Heart left ventricle (tissue), 16 donors: ENCODE measurements at regions not wholly inside any gene's neighbourhood (a gene's known extent, or its start where the extent isn't known, plus 50 kb on each side); places are given as distances from the start of the nearest gene placed in this dataset.

ENCODE experiments used
- ATAC-seq, 4 donors: fragments of 200-7000 bp; cut with Tn5 transposase; one replicate each; pipeline ENCODE4 v1.9.1; 2020 to 2022; ENCODE audit warnings: moderate library complexity in 4 of 4, mild to moderate bottlenecking in 3 of 4, moderate number of reproducible peaks in 1 of 4
- DNase-seq, 5 donors: peaks; one replicate each; pipeline ENCODE4 v3.0.0-alpha.2; 2020
- H3K27ac ChIP-seq, 12 donors: fragments of 200-600 bp; sonication (generic) in 4 of 12; one replicate each; pipeline versions ENCODE4 v1.5.0 to v1.8.0; 2016 to 2022; ENCODE audit warnings: mild to moderate bottlenecking in 2 of 12
- H3K27me3 ChIP-seq, 9 donors: fragments of 200-600 bp; sonication (generic) in 2 of 9; one replicate each; pipeline versions ENCODE4 v1.5.1 to v1.8.0; 2016 to 2022; ENCODE audit warnings: mild to moderate bottlenecking in 3 of 9
- H3K36me3 ChIP-seq, 9 donors: fragments of 200-600 bp; sonication (generic) in 2 of 9; one replicate each; pipeline versions ENCODE4 v1.5.0 to v1.8.0; 2018 to 2022; ENCODE audit warnings: mild to moderate bottlenecking in 2 of 9
- H3K4me1 ChIP-seq, 12 donors: fragments of 200-600 bp; sonication (generic) in 4 of 12; one replicate each; pipeline versions ENCODE4 v1.5.0 to v1.8.0; 2016 to 2022; ENCODE audit warnings: mild to moderate bottlenecking in 3 of 12
- H3K4me3 ChIP-seq, 12 donors: fragments of 200-600 bp; sonication (generic) in 4 of 12; one replicate each; pipeline versions ENCODE4 v1.5.0 to v1.8.0; 2017 to 2022; ENCODE audit warnings: mild to moderate bottlenecking in 9 of 12, moderate library complexity in 4 of 12
- H3K9me3 ChIP-seq, 12 donors: fragments of 200-600 bp; sonication (generic) in 4 of 12; one replicate each; pipeline versions ENCODE4 v1.5.0 to v1.8.0; 2016 to 2022; ENCODE audit warnings: mild to moderate bottlenecking in 1 of 12
- POLR2A ChIP-seq, 2 donors: fragments of 450-650 bp; IDR thresholded peaks; one replicate each; pipeline ENCODE4 v1.6.1; 2017; ENCODE audit warnings: antibody characterized with exemption in 2 of 2, mild to moderate bottlenecking in 2 of 2, moderate library complexity in 2 of 2
- WGBS, 4 donors: extraction: QIAGEN DNeasy Blood & Tissue Kit in 2 of 4; methylation state at CpG; one replicate each; pipeline versions ENCODE4 v1.1.5 to v1.1.7; 2013 to 2018; 5-methylcytosine and 5-hydroxymethylcytosine counted together
- intact Hi-C, 10 donors: fragments of 100-400 bp; cut with DNase I; formaldehyde crosslinking; loops; one replicate each; pipeline versions ENCODE4 v1.11.1 to v1.14.2; 2022
- TF ChIP-seq, protein P1 (sequence below), 12 donors: fragments of 200-600 bp; sonication (generic) in 4 of 12; IDR thresholded peaks; one replicate each; pipeline versions ENCODE4 v1.5.0 to v1.8.0; 2018 to 2022; ENCODE audit warnings: antibody characterized with exemption in 12 of 12, mild to moderate bottlenecking in 5 of 12
- donor health status: ischemic (EF 13 %, LVEDD 7.1; RV severe dilation, severe dysfunction).
- donor health status: healthy with polysubstance abuse.
- donor health status: DM: no; HTN: yes; CAD: no.
- donor health status: DM: no; HTN: no; CAD: no.
- donor health status: ischemic (EF 25% LVEDD 6.9; RV normal size, moderate dysfunction).
- donor health status: ischemic (EF 25% LVEDD 5.7; RV mildly dilated, moderate dysfunction).
- donor health status: healthy.
- donor health status: DM: yes; HTN: yes; CAD: no.
- donor health status: ischemic (EF 35%, LVEDD 5.7; RV mildly dilated, moderate dysfunction).
- donor health status: nonischemic (EF 11% LVEDD 7.7; RV severe dilation, severe dysfunction).
- donor health status: DM: yes; HTN: yes; CAD: no.
- donor health status: PGD.
- donor health status: ischemic (EF 29% LVEDD 5.4; RV normal size, mild dysfunction).
- donor health status: nonischemic (EF 23%, LVEDD 6.1; RV moderate dilation, normal function).

DNA sequence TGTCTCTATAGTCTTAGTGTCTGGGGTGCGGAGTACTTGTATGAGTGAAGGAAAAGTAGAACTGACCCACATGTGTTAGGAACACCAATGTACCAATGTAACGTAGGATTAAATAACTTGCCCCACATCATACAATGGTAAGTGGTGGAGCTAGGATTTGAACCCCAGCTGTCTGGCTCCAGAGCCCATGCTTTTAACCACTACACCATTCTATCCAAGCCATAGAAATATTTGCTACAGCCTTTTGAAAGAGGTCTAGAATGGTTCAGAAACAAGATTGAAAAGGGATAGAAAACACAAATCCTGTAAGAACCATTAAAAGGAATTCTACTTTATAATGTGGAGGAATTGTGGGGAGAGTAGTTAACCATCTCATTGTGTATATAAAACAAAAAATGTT, 169.9 kb upstream of the ATP6AP2 start:
- DNase-seq (no peak), ATAC-seq (no peak)
- no peak overlapping the region for H3K4me3 ChIP-seq
- H3K27ac ChIP-seq: no peak overlapping the region
- 92 to 98% (median 96%) methylated on average over 2 of the region's 2 CpGs for WGBS, 4 donors
- H3K36me3 ChIP-seq: no peaks in the 10 kb centered on the region
- no peak for TF ChIP-seq POLR2A (IDR thresholded peaks at IDR 0.05)
- TF ChIP-seq, protein P1, sequence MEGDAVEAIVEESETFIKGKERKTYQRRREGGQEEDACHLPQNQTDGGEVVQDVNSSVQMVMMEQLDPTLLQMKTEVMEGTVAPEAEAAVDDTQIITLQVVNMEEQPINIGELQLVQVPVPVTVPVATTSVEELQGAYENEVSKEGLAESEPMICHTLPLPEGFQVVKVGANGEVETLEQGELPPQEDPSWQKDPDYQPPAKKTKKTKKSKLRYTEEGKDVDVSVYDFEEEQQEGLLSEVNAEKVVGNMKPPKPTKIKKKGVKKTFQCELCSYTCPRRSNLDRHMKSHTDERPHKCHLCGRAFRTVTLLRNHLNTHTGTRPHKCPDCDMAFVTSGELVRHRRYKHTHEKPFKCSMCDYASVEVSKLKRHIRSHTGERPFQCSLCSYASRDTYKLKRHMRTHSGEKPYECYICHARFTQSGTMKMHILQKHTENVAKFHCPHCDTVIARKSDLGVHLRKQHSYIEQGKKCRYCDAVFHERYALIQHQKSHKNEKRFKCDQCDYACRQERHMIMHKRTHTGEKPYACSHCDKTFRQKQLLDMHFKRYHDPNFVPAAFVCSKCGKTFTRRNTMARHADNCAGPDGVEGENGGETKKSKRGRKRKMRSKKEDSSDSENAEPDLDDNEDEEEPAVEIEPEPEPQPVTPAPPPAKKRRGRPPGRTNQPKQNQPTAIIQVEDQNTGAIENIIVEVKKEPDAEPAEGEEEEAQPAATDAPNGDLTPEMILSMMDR (IDR thresholded peaks at IDR 0.05): no peak
- peaks cover 0 to 19% (median 0%) of the 10 kb centered on the region in 9 donors for H3K27me3 ChIP-seq
- H3K9me3 ChIP-seq: peaks cover 0 to 22% (median 0%) of the 10 kb centered on the region in 12 donors
- H3K4me1 ChIP-seq: no peaks in the 10 kb centered on the region
- intact Hi-C loops: no loop called here

DNA sequence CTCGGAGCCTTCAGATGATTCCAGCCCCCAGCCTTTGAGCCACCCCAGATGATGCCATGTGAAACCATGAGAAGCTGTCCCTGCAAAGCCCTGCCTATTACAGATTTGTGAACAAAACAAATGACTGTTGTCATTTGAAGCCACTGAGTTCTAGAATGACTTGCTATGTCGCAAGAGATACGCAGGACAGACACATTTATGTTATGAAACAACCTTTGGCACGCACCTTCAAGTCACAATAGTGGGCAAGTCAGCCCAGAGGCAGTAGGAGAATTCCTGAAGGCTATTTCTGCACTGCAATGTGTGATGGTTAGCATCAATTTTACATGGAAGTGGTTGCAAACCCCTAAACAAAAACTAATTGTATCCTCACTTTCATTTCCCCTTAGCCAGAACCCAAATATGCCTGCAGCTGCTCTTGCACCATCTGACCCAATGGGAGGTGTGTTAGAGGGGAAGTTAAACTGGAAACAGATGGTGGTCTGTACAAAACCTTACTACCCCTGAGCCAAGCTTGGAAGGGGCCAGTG, 174.4 kb upstream of the ATP6AP2 start:
- intact Hi-C loops: no loop called here

DNA sequence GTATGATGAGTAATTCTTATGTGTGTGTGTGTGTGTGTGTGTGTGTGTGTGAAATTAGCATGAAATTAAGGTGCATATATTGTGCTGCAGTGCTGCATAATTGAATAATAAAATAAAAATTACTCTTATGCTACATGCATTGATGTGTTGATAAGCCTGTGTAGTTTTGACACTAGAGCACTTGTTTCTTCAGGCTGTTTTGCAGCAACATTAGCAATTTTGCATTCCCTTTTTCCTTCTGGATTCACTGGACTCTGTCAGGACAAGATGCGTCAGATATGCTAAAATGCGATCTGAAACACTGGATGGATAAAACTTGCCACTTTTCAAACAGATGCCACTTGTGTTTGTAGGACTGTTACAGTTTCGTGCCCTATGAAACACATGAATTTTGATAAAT, 175.4 kb upstream of the ATP6AP2 start:
- peaks cover 0 to 16% (median 0%) of the 10 kb centered on the region in 12 donors for H3K9me3 ChIP-seq
- ATAC-seq (no peak), DNase-seq (no peak)
- no peaks in the 10 kb centered on the region for H3K4me1 ChIP-seq
- TF ChIP-seq POLR2A (IDR thresholded peaks at IDR 0.05): no peak
- TF ChIP-seq, protein P1 (IDR thresholded peaks at IDR 0.05): no peak
- H3K27ac ChIP-seq: no peak overlapping the region
- 83 to 98% (median 92%) methylated on average over 3 of the region's 3 CpGs for WGBS, 4 donors
- H3K27me3 ChIP-seq: peaks cover 0 to 12% (median 0%) of the 10 kb centered on the region in 9 donors
- H3K4me3 ChIP-seq: no peak overlapping the region
- intact Hi-C loops: no loop called here
- H3K36me3 ChIP-seq: no peaks in the 10 kb centered on the region

More for the DNA sequence above, 174.4 kb upstream of the ATP6AP2 start:
- no peak overlapping the region for H3K27ac ChIP-seq
- H3K9me3 ChIP-seq: peaks cover 0 to 22% (median 0%) of the 10 kb centered on the region in 12 donors
- H3K27me3 ChIP-seq: peaks cover 0 to 12% (median 0%) of the 10 kb centered on the region in 9 donors
- ATAC-seq (no peak), DNase-seq (no peak)
- 39 to 94% (median 70%) methylated on average over 4 of the region's 4 CpGs for WGBS, 4 donors
- H3K4me3 ChIP-seq: no peak overlapping the region
- TF ChIP-seq, protein P1 (IDR thresholded peaks at IDR 0.05): no peak
- H3K36me3 ChIP-seq: no peaks in the 10 kb centered on the region
- H3K4me1 ChIP-seq: no peaks in the 10 kb centered on the region

DNA sequence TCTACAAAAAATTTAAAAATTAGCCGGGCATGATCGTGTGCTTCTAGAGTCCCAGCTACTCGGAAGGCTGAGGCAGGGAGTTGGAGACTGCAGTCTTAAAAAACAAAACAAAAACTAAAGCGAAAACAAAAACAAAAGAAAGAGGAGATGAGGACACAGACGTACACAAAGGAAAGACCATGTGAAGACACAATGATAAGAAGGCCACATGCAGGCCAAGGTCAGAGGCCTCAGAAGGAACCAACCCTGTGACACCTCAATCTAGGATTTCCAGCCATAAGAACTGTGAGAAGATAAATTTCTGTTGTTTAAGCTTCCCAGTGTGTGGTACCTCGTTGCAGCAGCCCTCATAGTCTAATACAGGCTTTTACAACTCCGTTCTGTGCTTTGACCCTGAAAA, 177.0 kb upstream of the ATP6AP2 start:
- ATAC-seq (no peak), DNase-seq (no peak)
- peaks cover 0 to 10% (median 0%) of the 10 kb centered on the region in 12 donors for H3K9me3 ChIP-seq
- intact Hi-C loops: no loop called here
- no peaks in the 10 kb centered on the region for H3K4me1 ChIP-seq
- no peak for TF ChIP-seq POLR2A (IDR thresholded peaks at IDR 0.05)
- TF ChIP-seq, protein P1 (IDR thresholded peaks at IDR 0.05): no peak
- no peaks in the 10 kb centered on the region for H3K36me3 ChIP-seq
- H3K27me3 ChIP-seq: peaks cover 0 to 12% (median 0%) of the 10 kb centered on the region in 9 donors
- 70 to 89% (median 81%) methylated on average over 7 of the region's 7 CpGs for WGBS, 4 donors
- no peak overlapping the region for H3K4me3 ChIP-seq
- H3K27ac ChIP-seq: peak overlapping the region in 1 of 12 donors; percentile 31
